ENCODE measurements at regions not wholly inside any gene's neighbourhood (a gene's known extent, or its start where the extent isn't known, plus 50 kb on each side); places are given as distances from the start of the nearest gene placed in this dataset.

GRCh38 chr1:240672132-240672811 is 60.3 kb upstream of the GREM2 start:
- DNase-seq (ENCODE audit: low read depth, low spot score): no peak

- no peak for DNase-seq (ENCODE audit: low read depth, low spot score)
Measured at GRCh38 chr1:240667351-240667750, 55.4 kb upstream of the GREM2 start.

GRCh38 chr1:240666568-240667198 is 54.7 kb upstream of the GREM2 start:
- DNase-seq (ENCODE audit: low read depth, low spot score): no peak

GRCh38 chr1:240663169-240663879 is 51.4 kb upstream of the GREM2 start:
- DNase-seq (ENCODE audit: low read depth, low spot score): no peak
